Chondrocyte (in vitro differentiated cells): ENCODE measurements at regions not wholly inside any gene's neighbourhood (a gene's known extent, or its start where the extent isn't known, plus 50 kb on each side); places are given as distances from the start of the nearest gene placed in this dataset.

Experiments
- DNase-seq: peaks from one replicate; pipeline ENCODE4 v3.0.0; 2021; ENCODE audit warnings: mixed read lengths, low spot score
- H3K27ac Mint-ChIP-seq: one replicate; pipeline ENCODE4 v1.8.0; 2021; ENCODE audit warnings: mild to moderate bottlenecking, moderate library complexity, mixed read lengths; ENCODE audit not compliant: unreplicated experiment
- H3K27me3 Mint-ChIP-seq: 2 replicates; pipeline ENCODE4 v1.8.0; 2021; ENCODE audit warnings: low read depth, mixed read lengths
- H3K36me3 Mint-ChIP-seq: 2 replicates; pipeline ENCODE4 v1.8.0; 2021; ENCODE audit warnings: low read depth, mixed read lengths
- H3K4me1 Mint-ChIP-seq: 2 replicates; pipeline ENCODE4 v1.8.0; 2021; ENCODE audit warnings: low read depth, mild to moderate bottlenecking, mixed read lengths
- H3K4me3 Mint-ChIP-seq: one replicate; pipeline ENCODE4 v1.8.0; 2021; ENCODE audit warnings: mild to moderate bottlenecking, moderate library complexity, mixed read lengths; ENCODE audit not compliant: unreplicated experiment
- H3K9me3 Mint-ChIP-seq: 2 replicates; pipeline ENCODE4 v1.8.0; 2021; ENCODE audit warnings: low read depth, mixed read lengths
- CTCF ChIP-seq: fragments of 200-600 bp; sonication (generic); IDR thresholded peaks from 2 replicates; pipeline ENCODE4 v1.5.0; 2021; ENCODE audit warnings: antibody characterized with exemption, mild to moderate bottlenecking, moderate library complexity

GRCh38 chr7:35334506-35334905 is 80.6 kb upstream of the TBX20 start:
- no peaks in the 10 kb centered on the region for H3K36me3 Mint-ChIP-seq

GRCh38 chr7:35333265-35333664 is 79.4 kb upstream of the TBX20 start:
- TF ChIP-seq CTCF, result no peak
- no peaks in the 10 kb centered on the region for H3K36me3 Mint-ChIP-seq
- H3K27me3 Mint-ChIP-seq, result peaks cover 11% of the 10 kb centered on the region
- no peaks in the 10 kb centered on the region for H3K4me1 Mint-ChIP-seq
- H3K9me3 Mint-ChIP-seq, result no peaks in the 10 kb centered on the region
- DNase-seq, result no peak
- no peak overlapping the region for H3K27ac Mint-ChIP-seq
- no peak overlapping the region for H3K4me3 Mint-ChIP-seq

More at GRCh38 chr7:35334506-35334905, 80.6 kb upstream of the TBX20 start:
- Mint-ChIP-seq H3K27me3 (peaks cover 10% of the 10 kb centered on the region), H3K4me3 (no peak overlapping the region), H3K27ac (no peak overlapping the region), H3K4me1 (no peaks in the 10 kb centered on the region), H3K9me3 (no peaks in the 10 kb centered on the region)
- DNase-seq, result no peak
- no peak for TF ChIP-seq CTCF

- H3K36me3 Mint-ChIP-seq, result no peaks in the 10 kb centered on the region
- H3K4me3 Mint-ChIP-seq, result no peak overlapping the region
- H3K27ac Mint-ChIP-seq, result no peak overlapping the region
- no peaks in the 10 kb centered on the region for H3K9me3 Mint-ChIP-seq
- no peaks in the 10 kb centered on the region for H3K4me1 Mint-ChIP-seq
- DNase-seq, result no peak
- TF ChIP-seq CTCF, result no peak
- H3K27me3 Mint-ChIP-seq, result peaks cover 13% of the 10 kb centered on the region
Measured at GRCh38 chr7:35331730-35332678, 78.1 kb upstream of the TBX20 start.

GRCh38 chr7:35329026-35329425 is 75.1 kb upstream of the TBX20 start:
- H3K27me3 Mint-ChIP-seq, result peaks cover 14% of the 10 kb centered on the region
- no peak for DNase-seq
- H3K4me1 Mint-ChIP-seq, result no peaks in the 10 kb centered on the region
- no peak for TF ChIP-seq CTCF
- no peak overlapping the region for H3K4me3 Mint-ChIP-seq
- no peak overlapping the region for H3K27ac Mint-ChIP-seq
- H3K36me3 Mint-ChIP-seq, result no peaks in the 10 kb centered on the region
- peaks cover 18% of the 10 kb centered on the region for H3K9me3 Mint-ChIP-seq

- DNase-seq, result no peak
- H3K9me3 Mint-ChIP-seq, result peaks cover 10% of the 10 kb centered on the region
- no peaks in the 10 kb centered on the region for H3K4me1 Mint-ChIP-seq
- peaks cover 25% of the 10 kb centered on the region for H3K27me3 Mint-ChIP-seq
- no peak overlapping the region for H3K4me3 Mint-ChIP-seq
- H3K27ac Mint-ChIP-seq, result no peak overlapping the region
- no peak for TF ChIP-seq CTCF
- H3K36me3 Mint-ChIP-seq, result no peaks in the 10 kb centered on the region
Measured at GRCh38 chr7:35319606-35320005, 65.7 kb upstream of the TBX20 start.
